ENCODE measurements at regions not wholly inside any gene's neighbourhood (a gene's known extent, or its start where the extent isn't known, plus 50 kb on each side); places are given as distances from the start of the nearest gene placed in this dataset.

DNA sequence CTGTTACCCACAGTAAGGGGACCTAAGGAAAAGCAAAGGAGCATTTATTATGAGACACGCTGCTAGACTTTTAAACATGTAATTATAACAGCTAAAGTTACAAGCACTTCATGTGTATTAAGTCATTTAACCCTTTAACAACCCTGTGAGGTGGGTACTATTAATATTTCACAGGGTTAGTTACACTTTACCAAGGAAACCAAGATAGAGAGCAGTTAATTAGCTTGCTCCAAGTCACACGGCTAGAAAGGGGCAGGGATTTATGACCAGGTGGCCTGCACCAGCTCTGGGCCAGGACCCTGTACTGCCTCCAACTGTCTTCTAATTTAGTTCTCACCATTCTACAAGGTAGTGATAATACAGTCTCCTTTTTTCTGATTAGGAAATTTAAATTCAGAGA lies 74.9 kb downstream of the RPL27A start:
- Histone ChIP-seq H3K9me3 (ENCODE audit: control insufficient read depth in 2 of 2, low read length in 2 of 2) (no peaks in the 10 kb centered on the region), H3K9ac (ENCODE audit: low read depth in 1 of 2, low read length in 2 of 2) (no peak overlapping the region), H3K27me3 (ENCODE audit: control insufficient read depth in 2 of 2, insufficient read depth in 2 of 2, low read length in 2 of 2) (no peaks in the 10 kb centered on the region), H3K4me1 (ENCODE audit: control insufficient read depth in 2 of 2, insufficient read depth in 2 of 2, low read length in 2 of 2) (peaks cover 12 to 23% of the 10 kb centered on the region in 2 donors), H3K4me3 (ENCODE audit: low read length in 2 of 2) (no peak overlapping the region), H3K36me3 (ENCODE audit: control insufficient read depth in 2 of 2, insufficient read depth in 2 of 2, low read length in 2 of 2) (no peaks in the 10 kb centered on the region), H3K27ac (ENCODE audit: low read depth in 2 of 2, low read length in 2 of 2) (peak overlapping the region; percentile 32 to 34)

GRCh38 chr11:8758619-8759169 lies 76.1 kb downstream of the RPL27A start:
- no peak overlapping the region for H3K9ac ChIP-seq (ENCODE audit: low read depth in 1 of 2, low read length in 2 of 2)
- peaks cover 12 to 23% of the 10 kb centered on the region in 2 donors for H3K4me1 ChIP-seq (ENCODE audit: control insufficient read depth in 2 of 2, insufficient read depth in 2 of 2, low read length in 2 of 2)
- H3K27me3 ChIP-seq (ENCODE audit: control insufficient read depth in 2 of 2, insufficient read depth in 2 of 2, low read length in 2 of 2): no peaks in the 10 kb centered on the region
- no peak overlapping the region for H3K4me3 ChIP-seq (ENCODE audit: low read length in 2 of 2)
- H3K27ac ChIP-seq (ENCODE audit: low read depth in 2 of 2, low read length in 2 of 2): peak overlapping the region in 1 of 2 donors; percentile 6
- H3K9me3 ChIP-seq (ENCODE audit: control insufficient read depth in 2 of 2, low read length in 2 of 2): no peaks in the 10 kb centered on the region
- H3K36me3 ChIP-seq (ENCODE audit: control insufficient read depth in 2 of 2, insufficient read depth in 2 of 2, low read length in 2 of 2): no peaks in the 10 kb centered on the region

DNA sequence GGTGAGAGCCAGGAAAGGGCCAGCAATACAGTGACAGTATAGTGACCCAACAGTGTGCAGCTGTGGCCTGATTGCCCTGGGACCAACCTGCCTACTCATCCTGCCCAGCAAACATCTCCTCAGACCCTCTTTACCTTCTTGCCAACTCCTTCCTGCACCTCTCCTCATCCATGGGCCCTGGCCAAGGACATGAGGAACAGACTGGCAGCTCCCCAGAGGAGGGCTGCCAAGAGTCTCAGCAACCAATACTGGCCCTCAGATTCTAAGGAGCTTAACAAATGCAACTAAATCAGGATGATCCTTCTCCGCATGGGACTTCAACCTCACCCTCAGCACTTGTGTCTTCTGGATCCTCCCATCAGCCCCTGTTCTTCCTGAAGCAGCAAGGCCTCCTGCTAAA lies 77.0 kb downstream of the RPL27A start:
- peaks cover 12 to 23% of the 10 kb centered on the region in 2 donors for H3K4me1 ChIP-seq (ENCODE audit: control insufficient read depth in 2 of 2, insufficient read depth in 2 of 2, low read length in 2 of 2)
- H3K9me3 ChIP-seq (ENCODE audit: control insufficient read depth in 2 of 2, low read length in 2 of 2): no peaks in the 10 kb centered on the region
- no peaks in the 10 kb centered on the region for H3K36me3 ChIP-seq (ENCODE audit: control insufficient read depth in 2 of 2, insufficient read depth in 2 of 2, low read length in 2 of 2)
- H3K9ac ChIP-seq (ENCODE audit: low read depth in 1 of 2, low read length in 2 of 2): no peak overlapping the region
- no peak overlapping the region for H3K4me3 ChIP-seq (ENCODE audit: low read length in 2 of 2)
- peak overlapping the region in 1 of 2 donors; percentile 59 for H3K27ac ChIP-seq (ENCODE audit: low read depth in 2 of 2, low read length in 2 of 2)
- H3K27me3 ChIP-seq (ENCODE audit: control insufficient read depth in 2 of 2, insufficient read depth in 2 of 2, low read length in 2 of 2): no peaks in the 10 kb centered on the region

DNA sequence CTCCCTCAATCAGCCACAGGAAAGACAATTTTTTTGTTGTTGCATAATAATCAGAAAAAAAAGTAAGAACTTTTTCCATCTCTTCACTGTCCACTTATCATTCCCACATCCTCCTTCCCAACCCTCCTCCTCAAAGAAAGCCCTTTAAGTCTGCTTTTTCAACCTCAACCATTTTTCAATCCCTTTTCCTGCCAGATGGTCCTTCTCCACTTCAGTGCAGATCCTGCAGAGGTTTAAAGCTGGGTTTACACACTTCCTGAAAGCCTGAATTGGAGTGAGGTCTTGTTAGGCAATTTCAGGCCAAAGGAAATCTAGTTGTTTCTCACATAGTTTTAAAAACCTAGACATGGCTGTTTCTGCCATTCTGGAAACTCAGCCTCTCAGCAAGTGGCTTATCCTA lies 78.3 kb downstream of the RPL27A start:
- no peaks in the 10 kb centered on the region for H3K27me3 ChIP-seq (ENCODE audit: control insufficient read depth in 2 of 2, insufficient read depth in 2 of 2, low read length in 2 of 2)
- no peaks in the 10 kb centered on the region for H3K9me3 ChIP-seq (ENCODE audit: control insufficient read depth in 2 of 2, low read length in 2 of 2)
- H3K9ac ChIP-seq (ENCODE audit: low read depth in 1 of 2, low read length in 2 of 2): no peak overlapping the region
- peaks cover 12 to 23% of the 10 kb centered on the region in 2 donors for H3K4me1 ChIP-seq (ENCODE audit: control insufficient read depth in 2 of 2, insufficient read depth in 2 of 2, low read length in 2 of 2)
- peak overlapping the region; percentile 26 to 59 for H3K27ac ChIP-seq (ENCODE audit: low read depth in 2 of 2, low read length in 2 of 2)
- H3K4me3 ChIP-seq (ENCODE audit: low read length in 2 of 2): no peak overlapping the region
- H3K36me3 ChIP-seq (ENCODE audit: control insufficient read depth in 2 of 2, insufficient read depth in 2 of 2, low read length in 2 of 2): no peaks in the 10 kb centered on the region

DNA sequence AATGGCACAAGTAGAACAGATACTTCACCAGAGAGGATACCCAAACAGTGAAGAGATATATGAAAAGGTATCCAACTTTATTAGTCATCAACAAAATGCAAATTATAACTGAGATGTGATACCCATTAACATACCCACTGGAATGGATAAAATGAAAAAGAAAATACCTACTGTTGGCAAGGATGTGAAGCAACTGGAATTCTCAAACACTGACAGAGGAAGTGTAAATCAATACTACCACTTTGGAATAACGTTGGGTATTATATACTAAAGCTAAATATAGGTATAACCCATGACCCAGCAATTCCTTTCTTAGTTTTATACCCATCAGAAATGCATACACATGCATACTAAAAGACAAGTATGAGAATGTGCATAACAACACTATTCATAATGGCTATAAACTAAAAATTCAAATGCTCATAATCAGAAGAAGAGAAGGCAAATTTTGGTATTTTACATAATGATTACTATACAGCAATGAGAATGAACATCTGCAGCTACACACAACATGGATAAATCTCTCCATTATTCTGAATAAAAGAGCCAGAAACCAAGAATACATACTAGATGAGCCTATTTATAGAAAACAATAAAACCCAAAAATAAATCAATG lies 80.6 kb downstream of the RPL27A start:
- Histone ChIP-seq H3K36me3 (ENCODE audit: control insufficient read depth in 2 of 2, insufficient read depth in 2 of 2, low read length in 2 of 2) (no peaks in the 10 kb centered on the region), H3K27me3 (ENCODE audit: control insufficient read depth in 2 of 2, insufficient read depth in 2 of 2, low read length in 2 of 2) (no peaks in the 10 kb centered on the region), H3K9ac (ENCODE audit: low read depth in 1 of 2, low read length in 2 of 2) (no peak overlapping the region), H3K4me3 (ENCODE audit: low read length in 2 of 2) (no peak overlapping the region), H3K9me3 (ENCODE audit: control insufficient read depth in 2 of 2, low read length in 2 of 2) (no peaks in the 10 kb centered on the region), H3K27ac (ENCODE audit: low read depth in 2 of 2, low read length in 2 of 2) (no peak overlapping the region), H3K4me1 (ENCODE audit: control insufficient read depth in 2 of 2, insufficient read depth in 2 of 2, low read length in 2 of 2) (peaks cover 4 to 5% of the 10 kb centered on the region in 2 donors)

GRCh38 chr11:8765294-8765693 lies 82.7 kb downstream of the RPL27A start:
- Histone ChIP-seq H3K9me3 (ENCODE audit: control insufficient read depth in 2 of 2, low read length in 2 of 2) (no peaks in the 10 kb centered on the region), H3K9ac (ENCODE audit: low read depth in 1 of 2, low read length in 2 of 2) (no peak overlapping the region), H3K4me3 (ENCODE audit: low read length in 2 of 2) (no peak overlapping the region), H3K4me1 (ENCODE audit: control insufficient read depth in 2 of 2, insufficient read depth in 2 of 2, low read length in 2 of 2) (peaks cover 0 to 4% of the 10 kb centered on the region in 2 donors), H3K36me3 (ENCODE audit: control insufficient read depth in 2 of 2, insufficient read depth in 2 of 2, low read length in 2 of 2) (no peaks in the 10 kb centered on the region), H3K27me3 (ENCODE audit: control insufficient read depth in 2 of 2, insufficient read depth in 2 of 2, low read length in 2 of 2) (no peaks in the 10 kb centered on the region), H3K27ac (ENCODE audit: low read depth in 2 of 2, low read length in 2 of 2) (no peak overlapping the region)

- Histone ChIP-seq H3K9me3 (ENCODE audit: control insufficient read depth in 2 of 2, low read length in 2 of 2) (no peaks in the 10 kb centered on the region), H3K4me3 (ENCODE audit: low read length in 2 of 2) (no peak overlapping the region), H3K27me3 (ENCODE audit: control insufficient read depth in 2 of 2, insufficient read depth in 2 of 2, low read length in 2 of 2) (no peaks in the 10 kb centered on the region), H3K4me1 (ENCODE audit: control insufficient read depth in 2 of 2, insufficient read depth in 2 of 2, low read length in 2 of 2) (peaks cover 0 to 4% of the 10 kb centered on the region in 2 donors), H3K27ac (ENCODE audit: low read depth in 2 of 2, low read length in 2 of 2) (peak overlapping the region in 1 of 2 donors; percentile 49), H3K9ac (ENCODE audit: low read depth in 1 of 2, low read length in 2 of 2) (no peak overlapping the region), H3K36me3 (ENCODE audit: control insufficient read depth in 2 of 2, insufficient read depth in 2 of 2, low read length in 2 of 2) (no peaks in the 10 kb centered on the region)
These were observed 83.7 kb downstream of the RPL27A start for GRCh38 chr11:8766043-8766987.

GRCh38 chr11:8766988-8767374 lies 84.4 kb downstream of the RPL27A start:
- no peak overlapping the region for H3K4me3 ChIP-seq (ENCODE audit: low read length in 2 of 2)
- H3K27ac ChIP-seq (ENCODE audit: low read depth in 2 of 2, low read length in 2 of 2): peak overlapping the region in 1 of 2 donors; percentile 35
- no peaks in the 10 kb centered on the region for H3K36me3 ChIP-seq (ENCODE audit: control insufficient read depth in 2 of 2, insufficient read depth in 2 of 2, low read length in 2 of 2)
- peaks cover 0 to 4% of the 10 kb centered on the region in 2 donors for H3K4me1 ChIP-seq (ENCODE audit: control insufficient read depth in 2 of 2, insufficient read depth in 2 of 2, low read length in 2 of 2)
- H3K9ac ChIP-seq (ENCODE audit: low read depth in 1 of 2, low read length in 2 of 2): no peak overlapping the region
- no peaks in the 10 kb centered on the region for H3K9me3 ChIP-seq (ENCODE audit: control insufficient read depth in 2 of 2, low read length in 2 of 2)
- H3K27me3 ChIP-seq (ENCODE audit: control insufficient read depth in 2 of 2, insufficient read depth in 2 of 2, low read length in 2 of 2): no peaks in the 10 kb centered on the region

DNA sequence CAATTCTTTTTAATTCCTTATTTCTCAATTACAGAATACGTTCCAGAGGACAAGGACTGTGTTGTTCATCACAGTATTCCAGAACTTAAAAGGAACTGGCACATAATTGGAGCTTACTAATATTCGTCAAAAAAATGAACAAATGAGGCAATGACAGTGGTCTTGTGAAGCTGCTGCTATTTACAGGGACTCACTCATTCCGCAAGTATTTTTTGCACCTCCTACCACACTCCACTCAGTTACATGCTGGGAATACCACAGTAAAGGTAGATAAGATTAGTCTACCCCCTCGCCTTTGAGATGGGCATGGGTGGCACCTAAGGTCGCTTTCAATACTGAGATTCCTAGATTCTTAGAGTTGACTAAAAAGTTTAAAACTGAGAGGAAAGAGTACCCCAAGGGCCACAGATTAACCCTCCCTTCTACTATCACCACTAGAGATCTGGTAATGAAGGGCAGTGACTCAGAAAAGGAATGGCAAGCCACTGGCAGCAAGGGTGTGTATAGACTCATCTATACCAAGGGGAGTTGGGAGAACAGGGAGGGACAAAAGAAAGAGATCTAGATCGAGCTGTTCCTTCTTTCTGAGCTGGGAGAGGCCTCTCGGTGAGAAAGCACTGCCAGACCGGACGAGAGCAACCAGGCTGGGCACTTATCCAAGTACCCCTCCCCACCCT lies 85.0 kb downstream of the RPL27A start:
- no peaks in the 10 kb centered on the region for H3K36me3 ChIP-seq (ENCODE audit: control insufficient read depth in 2 of 2, insufficient read depth in 2 of 2, low read length in 2 of 2)
- no peaks in the 10 kb centered on the region for H3K4me1 ChIP-seq (ENCODE audit: control insufficient read depth in 2 of 2, insufficient read depth in 2 of 2, low read length in 2 of 2)
- H3K4me3 ChIP-seq (ENCODE audit: low read length in 2 of 2): no peak overlapping the region
- H3K27ac ChIP-seq (ENCODE audit: low read depth in 2 of 2, low read length in 2 of 2): peak overlapping the region; percentile 31 to 33
- H3K9me3 ChIP-seq (ENCODE audit: control insufficient read depth in 2 of 2, low read length in 2 of 2): no peaks in the 10 kb centered on the region
- no peak overlapping the region for H3K9ac ChIP-seq (ENCODE audit: low read depth in 1 of 2, low read length in 2 of 2)
- H3K27me3 ChIP-seq (ENCODE audit: control insufficient read depth in 2 of 2, insufficient read depth in 2 of 2, low read length in 2 of 2): no peaks in the 10 kb centered on the region
